Prostate gland (tissue), 2 donors: ENCODE measurements at regions not wholly inside any gene's neighbourhood (a gene's known extent, or its start where the extent isn't known, plus 50 kb on each side); places are given as distances from the start of the nearest gene placed in this dataset.

Experiments
- DNase-seq: peaks from one replicate; pipeline ENCODE4 v3.0.0-alpha.2; 2019; ENCODE audit warnings: low spot score
- H3K27ac ChIP-seq, 2 donors: fragments of 200-600 bp; sonication (generic); 2 replicates each; pipeline ENCODE4 v1.5.1; 2017 to 2019
- H3K27me3 ChIP-seq: fragments of 200-600 bp; sonication (generic); replicated peaks from 2 replicates; pipeline ENCODE4 v1.5.1; 2019; ENCODE audit not compliant: insufficient read depth
- H3K36me3 ChIP-seq, 2 donors: fragments of 200-600 bp; sonication (generic); 1 replicate in 1 of 2; 2 replicates in 1 of 2; pipeline versions ENCODE4 v1.5.1 to v1.8.1; 2017 to 2019
- H3K4me1 ChIP-seq: fragments of 200-600 bp; sonication (generic); replicated peaks from 2 replicates; pipeline ENCODE4 v1.5.1; 2019
- H3K4me3 ChIP-seq, 2 donors: fragments of 200-600 bp; sonication (generic); 2 replicates each; pipeline ENCODE4 v1.5.1; 2017 to 2019
- H3K9me3 ChIP-seq: fragments of 200-600 bp; sonication (generic); 2 replicates; pipeline ENCODE4 v1.5.1; 2017
- POLR2A ChIP-seq: fragments of 450-650 bp; IDR thresholded peaks from one replicate; pipeline ENCODE4 v1.6.1; 2016; ENCODE audit warnings: antibody characterized with exemption, mild to moderate bottlenecking
- POLR2AphosphoS5 ChIP-seq: sonication (generic); formaldehyde crosslinking; IDR thresholded peaks from one replicate; pipeline ENCODE4 v1.6.1; 2017; ENCODE audit warnings: antibody characterized with exemption
- WGBS: methylation state at CpG from one replicate; pipeline ENCODE4 v1.1.5; 2018; 5-methylcytosine and 5-hydroxymethylcytosine counted together
- intact Hi-C: fragments of 100-400 bp; cut with DNase I; formaldehyde crosslinking; loops from one replicate; pipeline ENCODE4 v1.14.2; 2022
- TF ChIP-seq, protein P1 (sequence below), 4 experiments: fragments of 200-600 bp in 2 of 4; fragments of 450-650 bp in 2 of 4; sonication (generic) in 2 of 4; IDR thresholded peaks; 1 replicate in 3 of 4; 2 replicates in 1 of 4; pipeline ENCODE4 v1.5.1; 2016 to 2019; ENCODE audit warnings: antibody characterized with exemption in 4 of 4, mild to moderate bottlenecking in 2 of 4, moderate library complexity in 2 of 4

DNA sequence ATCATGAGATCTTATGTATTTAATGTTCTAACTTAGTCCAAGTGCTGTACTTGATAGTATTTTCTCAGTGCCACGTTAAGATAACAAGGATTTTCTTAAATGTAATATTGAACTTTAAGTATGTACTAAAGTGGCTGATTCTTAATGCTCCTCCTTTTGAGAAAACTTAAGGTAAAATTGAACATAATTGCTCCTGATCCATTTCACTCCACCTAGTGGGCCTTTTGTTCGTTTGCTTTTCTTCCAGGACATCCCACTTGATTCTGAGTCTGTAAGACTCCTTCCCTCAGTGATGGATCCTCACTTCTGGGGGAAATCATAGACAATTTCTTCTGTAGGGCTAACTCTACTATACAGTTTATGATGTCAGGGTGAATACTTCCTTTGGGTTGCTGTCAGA lies 173.1 kb downstream of the LMO4 start:
- WGBS = 58% methylated on average over 2 of the region's 2 CpGs
- intact Hi-C loops = no loop called here
- Histone ChIP-seq H3K36me3 (no peaks in the 10 kb centered on the region), H3K4me1 (no peaks in the 10 kb centered on the region), H3K9me3 (no peaks in the 10 kb centered on the region), H3K27ac (no peak overlapping the region), H3K27me3 (no peaks in the 10 kb centered on the region), H3K4me3 (no peak overlapping the region)
- no peak for DNase-seq
- TF ChIP-seq POLR2AphosphoS5 = no peak
- TF ChIP-seq, protein P1, sequence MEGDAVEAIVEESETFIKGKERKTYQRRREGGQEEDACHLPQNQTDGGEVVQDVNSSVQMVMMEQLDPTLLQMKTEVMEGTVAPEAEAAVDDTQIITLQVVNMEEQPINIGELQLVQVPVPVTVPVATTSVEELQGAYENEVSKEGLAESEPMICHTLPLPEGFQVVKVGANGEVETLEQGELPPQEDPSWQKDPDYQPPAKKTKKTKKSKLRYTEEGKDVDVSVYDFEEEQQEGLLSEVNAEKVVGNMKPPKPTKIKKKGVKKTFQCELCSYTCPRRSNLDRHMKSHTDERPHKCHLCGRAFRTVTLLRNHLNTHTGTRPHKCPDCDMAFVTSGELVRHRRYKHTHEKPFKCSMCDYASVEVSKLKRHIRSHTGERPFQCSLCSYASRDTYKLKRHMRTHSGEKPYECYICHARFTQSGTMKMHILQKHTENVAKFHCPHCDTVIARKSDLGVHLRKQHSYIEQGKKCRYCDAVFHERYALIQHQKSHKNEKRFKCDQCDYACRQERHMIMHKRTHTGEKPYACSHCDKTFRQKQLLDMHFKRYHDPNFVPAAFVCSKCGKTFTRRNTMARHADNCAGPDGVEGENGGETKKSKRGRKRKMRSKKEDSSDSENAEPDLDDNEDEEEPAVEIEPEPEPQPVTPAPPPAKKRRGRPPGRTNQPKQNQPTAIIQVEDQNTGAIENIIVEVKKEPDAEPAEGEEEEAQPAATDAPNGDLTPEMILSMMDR (IDR thresholded peaks at IDR 0.05) = no peak
- no peak for TF ChIP-seq POLR2A

DNA sequence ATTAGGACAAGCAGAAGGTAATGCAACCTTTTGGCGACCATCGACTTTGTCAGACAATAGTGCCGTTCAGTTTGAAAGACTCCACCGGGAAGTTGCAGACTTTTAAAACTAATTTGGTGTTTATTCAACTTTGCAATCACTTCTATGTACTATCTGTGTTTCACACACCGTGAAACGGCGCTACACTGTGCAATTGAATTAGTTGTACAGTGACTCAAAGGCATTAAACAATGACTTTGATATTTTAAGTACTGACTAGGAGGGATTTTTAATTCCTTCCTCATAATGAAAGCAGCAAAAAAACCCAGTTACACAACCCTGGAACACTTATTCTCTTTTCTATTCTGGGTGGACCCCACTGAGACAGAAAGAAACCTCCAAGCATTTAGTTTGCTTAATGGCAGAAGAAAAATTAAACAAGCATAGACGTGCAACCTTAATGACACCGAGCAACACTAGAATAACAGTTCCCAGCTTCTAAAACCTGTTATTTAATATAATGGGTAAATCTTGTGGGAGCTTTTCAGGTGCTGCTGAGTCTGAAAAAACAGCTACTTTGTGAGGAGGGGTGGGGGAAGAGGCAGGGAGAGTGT lies 176.8 kb downstream of the LMO4 start:
- DNase-seq = no peak
- intact Hi-C loops = no loop called here
- no peaks in the 10 kb centered on the region for H3K9me3 ChIP-seq
- no peaks in the 10 kb centered on the region for H3K27me3 ChIP-seq
- no peak overlapping the region for H3K27ac ChIP-seq
- TF ChIP-seq POLR2AphosphoS5 = no peak
- TF ChIP-seq, protein P1 (IDR thresholded peaks at IDR 0.05) = no peak
- TF ChIP-seq POLR2A = no peak
- H3K4me1 ChIP-seq = no peaks in the 10 kb centered on the region
- H3K4me3 ChIP-seq = no peak overlapping the region
- no peaks in the 10 kb centered on the region for H3K36me3 ChIP-seq
- 48% methylated on average over 9 of the region's 9 CpGs for WGBS

DNA sequence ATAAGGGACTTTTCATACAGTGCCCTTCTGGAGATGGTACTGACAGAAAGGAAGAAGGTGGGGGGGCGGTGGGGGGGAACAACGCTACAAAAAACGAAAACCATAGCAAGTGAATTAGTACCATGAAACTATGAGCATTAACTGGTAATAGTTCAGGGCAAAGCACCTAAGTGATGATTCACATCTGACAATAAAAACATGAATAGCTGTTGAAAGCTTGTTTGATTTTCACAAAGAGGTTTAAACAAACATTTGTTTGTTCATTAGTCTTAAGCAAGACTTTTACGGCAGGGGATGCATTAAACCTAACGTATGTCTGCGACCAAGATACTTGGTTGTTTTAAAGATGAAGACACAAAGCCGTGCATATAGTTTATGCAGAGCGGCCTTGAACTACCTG lies 177.5 kb downstream of the LMO4 start:
- intact Hi-C loops = no loop called here
- DNase-seq = no peak
- Histone ChIP-seq H3K9me3 (no peaks in the 10 kb centered on the region), H3K4me3 (no peak overlapping the region), H3K27me3 (no peaks in the 10 kb centered on the region), H3K27ac (no peak overlapping the region), H3K36me3 (no peaks in the 10 kb centered on the region), H3K4me1 (no peaks in the 10 kb centered on the region)
- WGBS = 54% methylated on average over 8 of the region's 8 CpGs
- TF ChIP-seq, protein P1 (IDR thresholded peaks at IDR 0.05) = no peak
- no peak for TF ChIP-seq POLR2A
- TF ChIP-seq POLR2AphosphoS5 = no peak

DNA sequence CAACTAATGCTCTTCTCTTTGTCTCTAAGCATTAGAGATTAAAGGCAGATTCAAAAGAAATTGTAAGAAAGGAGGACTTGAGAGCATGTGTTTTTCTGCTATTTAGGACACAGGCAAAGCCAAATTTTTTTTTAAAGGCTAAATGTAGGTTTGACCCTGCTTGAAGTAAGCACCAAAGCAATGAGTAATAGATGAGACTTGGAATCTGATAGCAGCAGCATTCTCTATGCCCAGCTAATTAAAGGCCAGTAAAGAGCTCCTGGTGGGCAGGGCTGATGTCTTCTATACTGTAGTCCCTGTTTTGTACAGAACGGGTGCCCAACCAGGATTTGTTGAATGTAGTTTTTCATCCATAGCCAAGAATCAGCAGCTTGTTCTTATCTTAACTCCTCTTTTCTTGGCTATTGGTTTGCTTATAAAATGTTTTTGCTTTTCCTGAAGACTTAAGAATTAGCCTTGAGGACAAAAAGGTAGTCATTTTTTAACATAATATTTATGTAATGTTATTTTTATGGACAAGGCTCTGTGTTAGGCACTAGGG lies 179.6 kb downstream of the LMO4 start:
- DNase-seq = no peak
- no peaks in the 10 kb centered on the region for H3K27me3 ChIP-seq
- no peak for TF ChIP-seq POLR2AphosphoS5
- TF ChIP-seq POLR2A = no peak
- TF ChIP-seq, protein P1 (IDR thresholded peaks at IDR 0.05) = no peak
- H3K9me3 ChIP-seq = no peaks in the 10 kb centered on the region
- intact Hi-C loops = no loop called here
- H3K36me3 ChIP-seq = no peaks in the 10 kb centered on the region
- no peak overlapping the region for H3K4me3 ChIP-seq
- no peak overlapping the region for H3K27ac ChIP-seq
- H3K4me1 ChIP-seq = no peaks in the 10 kb centered on the region
- whole genome bisulfite sequencing = 39% methylated on average over 1 of the region's 1 CpG

DNA sequence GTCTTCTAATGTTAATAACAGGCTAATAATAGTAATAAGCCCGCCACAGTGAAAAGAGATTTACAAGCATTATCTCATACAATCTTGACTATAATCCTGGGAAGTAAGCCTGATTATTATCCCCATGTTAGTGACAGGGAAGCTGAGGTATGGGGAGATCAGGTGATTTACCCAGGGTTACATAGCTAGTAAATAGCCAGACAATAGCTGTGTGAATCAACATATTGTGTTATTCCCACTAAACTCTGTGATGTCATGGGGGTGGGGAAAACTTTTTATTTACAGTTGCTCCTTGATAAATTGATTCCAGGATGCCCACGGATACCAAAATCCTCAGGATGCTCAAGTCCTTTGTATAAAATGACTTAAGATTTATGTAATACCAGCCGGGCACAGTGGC lies 181.9 kb downstream of the LMO4 start:
- no peaks in the 10 kb centered on the region for H3K9me3 ChIP-seq
- no peak for DNase-seq
- no peaks in the 10 kb centered on the region for H3K4me1 ChIP-seq
- no peak overlapping the region for H3K27ac ChIP-seq
- no peaks in the 10 kb centered on the region for H3K27me3 ChIP-seq
- TF ChIP-seq POLR2A = no peak
- TF ChIP-seq, protein P1 (IDR thresholded peaks at IDR 0.05) = no peak
- no peak for TF ChIP-seq POLR2AphosphoS5
- H3K36me3 ChIP-seq = no peaks in the 10 kb centered on the region
- 87% methylated on average over 3 of the region's 3 CpGs for WGBS
- intact Hi-C loops = no loop called here
- no peak overlapping the region for H3K4me3 ChIP-seq
